Suppressor macrophage treated with lipopolysaccharide for 1 hour (primary cell): ENCODE measurements at regions not wholly inside any gene's neighbourhood (a gene's known extent, or its start where the extent isn't known, plus 50 kb on each side); places are given as distances from the start of the nearest gene placed in this dataset.
"Not testable (repeated sequence)": the region's sequence is repeated elsewhere in the genome, so short reads cannot be mapped to it uniquely, and the experiment has no call there.

Experiments used
- DNase-seq, 3 donors: peaks; one replicate each; pipeline ENCODE4 v3.0.0-alpha.2; 2020 to 2022

- no peak for DNase-seq
These were observed 322.0 kb upstream of the FKBP1C start for GRCh38 chr6:62889240-62889639.

- DNase-seq: peak; percentile 5 to 35 (median 30)
These were observed 320.1 kb upstream of the FKBP1C start for GRCh38 chr6:62891065-62891647.

- no peak for DNase-seq
These were observed 317.2 kb upstream of the FKBP1C start for GRCh38 chr6:62894114-62894513.

GRCh38 chr6:62903266-62903665 lies 308.0 kb upstream of the FKBP1C start:
- DNase-seq: no peak

GRCh38 chr6:62904687-62905086 lies 306.6 kb upstream of the FKBP1C start:
- no peak for DNase-seq

- no peak for DNase-seq
These were observed 296.7 kb upstream of the FKBP1C start for GRCh38 chr6:62914530-62914929.

- DNase-seq: no peak
These were observed 287.5 kb upstream of the FKBP1C start for GRCh38 chr6:62923728-62924127.

GRCh38 chr6:62940848-62941247 lies 270.4 kb upstream of the FKBP1C start:
- DNase-seq: no peak

- no peak for DNase-seq
These were observed 269.3 kb upstream of the FKBP1C start for GRCh38 chr6:62942000-62942399.

- DNase-seq: no peak
These were observed 242.4 kb upstream of the FKBP1C start for GRCh38 chr6:62968834-62969233.

- DNase-seq: no peak
These were observed 239.2 kb upstream of the FKBP1C start for GRCh38 chr6:62971976-62972658.

GRCh38 chr6:62974452-62974851 lies 236.8 kb upstream of the FKBP1C start:
- DNase-seq: no peak

GRCh38 chr6:62976566-62976965 lies 234.7 kb upstream of the FKBP1C start:
- DNase-seq: no peak

GRCh38 chr6:62978920-62979319 lies 232.3 kb upstream of the FKBP1C start:
- DNase-seq: no peak

- no peak for DNase-seq
These were observed 231.2 kb upstream of the FKBP1C start for GRCh38 chr6:62980093-62980492.

- no peak for DNase-seq
These were observed 230.5 kb upstream of the FKBP1C start for GRCh38 chr6:62980724-62981123.

GRCh38 chr6:62982951-62983350 lies 228.3 kb upstream of the FKBP1C start:
- no peak for DNase-seq

GRCh38 chr6:62991696-62992095 lies 219.6 kb upstream of the FKBP1C start:
- not testable (repeated sequence) for DNase-seq

- no peak for DNase-seq
These were observed 217.3 kb upstream of the FKBP1C start for GRCh38 chr6:62993951-62994350.

- DNase-seq: no peak
These were observed 213.2 kb upstream of the FKBP1C start for GRCh38 chr6:62998022-62998421.

- not testable (repeated sequence) for DNase-seq
These were observed 212.0 kb upstream of the FKBP1C start for GRCh38 chr6:62999242-62999641.

GRCh38 chr6:62999796-63000195 lies 211.5 kb upstream of the FKBP1C start:
- no peak for DNase-seq

GRCh38 chr6:63006018-63006417 lies 205.3 kb upstream of the FKBP1C start:
- DNase-seq: not testable (repeated sequence)

- not testable (repeated sequence) for DNase-seq
These were observed 200.3 kb upstream of the FKBP1C start for GRCh38 chr6:63010962-63011361.

GRCh38 chr6:63014290-63014689 lies 197.0 kb upstream of the FKBP1C start:
- DNase-seq: no peak
